ENCODE measurements at regions not wholly inside any gene's neighbourhood (a gene's known extent, or its start where the extent isn't known, plus 50 kb on each side); places are given as distances from the start of the nearest gene placed in this dataset.
"Not testable (repeated sequence)": the region's sequence is repeated elsewhere in the genome, so short reads cannot be mapped to it uniquely, and the experiment has no call there.

DNA sequence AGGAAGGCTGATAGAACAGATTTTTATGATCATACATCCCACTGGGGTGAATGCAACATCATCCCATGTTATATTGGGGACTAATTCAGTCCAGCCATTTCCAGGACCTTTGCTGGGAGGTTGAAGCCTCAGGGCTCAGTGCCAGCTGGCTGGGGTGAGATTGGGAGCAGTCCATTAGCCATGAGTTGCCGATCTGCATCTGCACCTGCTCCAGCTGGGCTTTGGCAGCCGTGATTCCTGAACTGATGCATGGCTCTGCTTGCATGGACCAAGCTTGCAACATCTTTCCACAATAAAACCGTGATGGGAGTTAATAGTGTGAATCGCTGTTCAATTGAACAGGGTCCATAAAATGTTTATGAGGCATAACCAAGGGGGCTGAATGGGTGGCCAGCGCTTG, 346.9 kb downstream of the TYW1 start:
- peaks cover 12% of the 10 kb centered on the region for H3K36me3 Mint-ChIP-seq (ENCODE audit: low read depth)
- H3K4me3 Mint-ChIP-seq, result no peak overlapping the region
- no peaks in the 10 kb centered on the region for H3K9me3 Mint-ChIP-seq
- no peaks in the 10 kb centered on the region for H3K27me3 Mint-ChIP-seq (ENCODE audit: low read depth)
- no peaks in the 10 kb centered on the region for H3K4me1 Mint-ChIP-seq (ENCODE audit: low read depth)
- no peak overlapping the region for H3K27ac Mint-ChIP-seq
- no peak for DNase-seq (ENCODE audit: low spot score)

DNA sequence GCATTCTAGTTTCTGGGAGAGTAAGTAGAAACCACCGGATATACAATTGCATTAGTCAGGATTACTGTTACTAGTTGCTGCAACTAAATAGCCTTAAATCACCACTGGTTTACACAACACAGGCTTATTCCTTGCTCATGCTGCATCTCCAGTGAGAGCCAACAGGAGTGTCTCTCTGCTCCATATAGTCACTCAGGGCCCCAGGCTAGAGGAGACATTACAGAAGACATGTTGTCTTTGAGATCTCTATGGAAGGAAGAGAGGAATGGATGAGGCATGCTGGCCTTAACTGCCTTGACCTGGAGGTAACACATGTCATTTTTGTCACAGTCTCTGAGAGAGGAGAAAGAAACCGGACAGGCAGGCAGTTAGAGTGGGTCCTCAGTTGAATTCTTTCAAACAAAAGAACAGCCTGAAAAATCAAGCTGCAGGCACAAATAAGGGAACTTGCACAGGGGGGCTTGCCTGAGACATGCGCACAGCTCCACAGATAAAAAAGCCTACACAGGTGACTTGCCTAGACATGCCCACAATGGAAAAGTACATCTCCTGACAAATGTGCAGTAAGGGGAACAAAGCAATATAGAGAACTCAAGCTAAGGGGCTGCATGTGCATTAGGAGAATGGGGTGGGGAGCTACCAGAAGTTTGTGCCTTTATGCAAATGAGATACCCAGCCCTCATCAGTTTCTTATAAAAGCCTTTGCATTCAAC, 348.0 kb downstream of the TYW1 start:
- no peak overlapping the region for H3K4me3 Mint-ChIP-seq
- H3K36me3 Mint-ChIP-seq (ENCODE audit: low read depth), result peaks cover 12% of the 10 kb centered on the region

DNA sequence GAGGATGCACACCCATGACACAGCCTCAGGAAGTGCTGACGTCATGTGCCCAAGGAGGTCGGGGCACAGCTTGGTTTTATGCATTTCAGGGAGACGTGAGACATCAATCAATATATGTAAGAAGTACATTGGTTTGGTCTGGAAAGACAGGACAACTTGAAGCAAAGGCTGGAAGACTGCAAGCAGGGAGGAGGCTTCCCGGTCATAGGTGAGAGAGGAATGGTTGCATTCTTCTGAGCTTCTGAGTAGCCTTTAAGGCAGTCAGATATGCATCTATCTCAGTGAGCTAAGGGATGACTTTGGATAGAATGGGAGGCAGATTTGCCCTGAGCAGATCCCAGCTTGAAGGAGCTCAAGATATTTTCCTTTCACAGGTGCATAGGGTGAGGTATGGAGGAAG, 349.5 kb downstream of the TYW1 start:
- H3K36me3 Mint-ChIP-seq (ENCODE audit: low read depth), result peaks cover 12% of the 10 kb centered on the region
- no peak for DNase-seq (ENCODE audit: low spot score)
- no peaks in the 10 kb centered on the region for H3K4me1 Mint-ChIP-seq (ENCODE audit: low read depth)
- H3K27me3 Mint-ChIP-seq (ENCODE audit: low read depth), result no peaks in the 10 kb centered on the region
- no peak overlapping the region for H3K4me3 Mint-ChIP-seq
- no peak overlapping the region for H3K27ac Mint-ChIP-seq
- no peaks in the 10 kb centered on the region for H3K9me3 Mint-ChIP-seq

More for the DNA sequence above, 348.0 kb downstream of the TYW1 start:
- DNase-seq (ENCODE audit: low spot score), result no peak
- Mint-ChIP-seq H3K27me3 (ENCODE audit: low read depth) (no peaks in the 10 kb centered on the region), H3K27ac (no peak overlapping the region), H3K9me3 (no peaks in the 10 kb centered on the region), H3K4me1 (ENCODE audit: low read depth) (no peaks in the 10 kb centered on the region)

DNA sequence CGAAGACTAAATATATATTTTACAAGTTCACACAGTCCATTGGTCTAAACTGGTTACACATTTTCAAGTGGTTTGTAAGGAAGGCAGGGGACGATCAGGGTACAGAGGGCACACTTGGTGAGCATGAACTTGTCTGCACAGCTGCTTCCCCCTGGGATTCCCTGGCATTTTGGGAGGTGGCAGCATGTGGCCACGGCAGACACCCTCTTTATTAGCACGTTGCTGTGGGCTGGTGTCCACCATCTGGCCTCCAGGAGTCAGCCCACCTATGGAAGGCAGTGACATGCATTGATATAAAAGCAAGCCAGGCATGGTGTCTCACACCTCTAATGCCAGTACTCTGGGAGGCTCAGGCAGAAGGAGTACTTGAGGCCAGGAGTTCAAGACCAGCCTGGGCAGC, 350.2 kb downstream of the TYW1 start:
- Mint-ChIP-seq H3K9me3 (no peaks in the 10 kb centered on the region), H3K4me1 (ENCODE audit: low read depth) (no peaks in the 10 kb centered on the region), H3K36me3 (ENCODE audit: low read depth) (peaks cover 12% of the 10 kb centered on the region), H3K27me3 (ENCODE audit: low read depth) (no peaks in the 10 kb centered on the region), H3K4me3 (no peak overlapping the region), H3K27ac (no peak overlapping the region)
- no peak for DNase-seq (ENCODE audit: low spot score)

DNA sequence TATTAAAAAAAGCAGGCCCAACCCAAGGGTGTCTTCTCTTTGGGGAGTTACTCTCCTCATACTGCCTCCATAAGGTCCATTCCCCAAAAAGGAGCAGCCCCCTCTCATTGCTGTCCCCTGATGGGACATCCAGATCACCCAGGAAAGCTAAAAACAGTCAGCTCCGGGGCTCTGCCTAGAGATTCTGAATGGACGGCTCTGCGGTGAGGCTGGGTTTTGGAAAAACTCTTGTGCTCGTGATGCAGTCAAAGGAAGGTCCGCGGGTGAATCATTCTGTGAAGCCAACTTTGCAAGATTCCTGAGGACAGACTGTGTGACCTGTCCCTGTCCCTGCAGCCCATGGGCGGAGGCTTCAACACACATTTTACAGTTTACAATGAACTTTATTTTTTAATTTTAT, 351.5 kb downstream of the TYW1 start:
- no peak for DNase-seq (ENCODE audit: low spot score)
- Mint-ChIP-seq H3K27ac (no peak overlapping the region), H3K9me3 (no peaks in the 10 kb centered on the region), H3K27me3 (ENCODE audit: low read depth) (no peaks in the 10 kb centered on the region), H3K36me3 (ENCODE audit: low read depth) (peaks cover 8% of the 10 kb centered on the region), H3K4me1 (ENCODE audit: low read depth) (no peaks in the 10 kb centered on the region), H3K4me3 (no peak overlapping the region)

DNA sequence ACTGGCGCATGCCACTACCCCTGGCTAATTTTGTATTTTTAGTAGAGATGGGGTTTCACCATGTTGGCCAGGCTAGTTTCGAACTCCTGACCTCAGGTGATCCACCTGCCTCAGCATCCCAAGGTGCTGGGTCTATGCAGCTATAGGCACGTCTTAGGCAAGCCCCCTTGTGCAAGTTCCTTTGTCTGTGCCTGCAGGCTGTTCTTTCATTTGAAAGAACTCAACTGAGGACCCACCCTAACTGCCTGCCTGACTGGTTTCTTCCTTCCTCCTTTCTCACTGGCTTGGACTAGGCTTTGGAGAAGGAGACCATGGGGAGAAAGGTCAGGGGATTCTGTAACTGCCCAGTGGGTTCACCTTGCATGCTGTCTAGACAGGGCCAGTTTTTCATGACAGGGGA, 361.0 kb downstream of the TYW1 start:
- peaks cover 13% of the 10 kb centered on the region for H3K9me3 Mint-ChIP-seq
- not testable (repeated sequence) for H3K36me3 Mint-ChIP-seq (ENCODE audit: low read depth); H3K27ac Mint-ChIP-seq; H3K4me3 Mint-ChIP-seq; H3K27me3 Mint-ChIP-seq (ENCODE audit: low read depth); H3K4me1 Mint-ChIP-seq (ENCODE audit: low read depth); DNase-seq (ENCODE audit: low spot score)

DNA sequence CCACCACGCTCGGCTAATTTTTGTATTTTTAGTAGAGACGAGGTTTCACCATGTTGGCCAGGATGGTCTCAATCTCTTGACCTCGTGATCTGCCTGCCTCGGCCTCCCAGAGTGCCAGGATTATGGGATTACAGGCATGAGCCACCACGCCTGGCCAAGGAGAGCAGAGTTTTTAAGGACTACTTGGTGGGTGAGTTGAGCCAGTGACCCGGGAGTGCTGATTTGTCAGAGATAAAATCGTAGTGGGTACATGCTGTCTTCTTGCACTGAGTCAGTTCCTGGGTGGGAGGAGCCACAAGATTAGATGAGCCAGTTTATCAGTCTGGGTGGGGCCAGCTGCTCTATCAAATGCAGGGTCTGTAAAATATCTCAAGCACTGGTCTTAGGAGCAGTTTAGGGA, 361.7 kb downstream of the TYW1 start:
- H3K4me3 Mint-ChIP-seq; H3K27me3 Mint-ChIP-seq (ENCODE audit: low read depth); DNase-seq (ENCODE audit: low spot score); H3K27ac Mint-ChIP-seq; H3K4me1 Mint-ChIP-seq (ENCODE audit: low read depth); H3K36me3 Mint-ChIP-seq (ENCODE audit: low read depth): not testable (repeated sequence)
- peaks cover 13% of the 10 kb centered on the region for H3K9me3 Mint-ChIP-seq

DNA sequence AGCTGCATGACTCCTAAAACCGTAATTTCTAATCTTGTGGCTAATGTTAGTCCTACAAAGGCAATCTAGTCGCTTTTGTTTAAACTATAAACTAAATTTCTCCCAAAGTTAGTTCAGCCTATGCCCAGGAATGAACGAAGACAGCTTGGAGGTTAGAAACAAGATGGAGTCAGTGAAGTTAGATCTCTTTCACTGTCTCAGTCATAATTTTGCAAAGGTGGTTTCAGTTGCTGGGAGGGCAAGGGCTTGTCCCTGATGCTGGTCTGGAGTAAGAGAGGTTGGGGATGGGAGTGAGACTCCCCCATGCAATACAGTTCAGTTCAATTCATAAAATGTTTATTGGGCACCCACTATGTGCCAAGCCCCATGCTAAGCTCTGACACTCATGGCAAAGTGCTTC, 362.1 kb downstream of the TYW1 start:
- DNase-seq (ENCODE audit: low spot score); H3K27ac Mint-ChIP-seq; H3K4me3 Mint-ChIP-seq; H3K36me3 Mint-ChIP-seq (ENCODE audit: low read depth); H3K4me1 Mint-ChIP-seq (ENCODE audit: low read depth); H3K27me3 Mint-ChIP-seq (ENCODE audit: low read depth): not testable (repeated sequence)
- H3K9me3 Mint-ChIP-seq, result peaks cover 13% of the 10 kb centered on the region

DNA sequence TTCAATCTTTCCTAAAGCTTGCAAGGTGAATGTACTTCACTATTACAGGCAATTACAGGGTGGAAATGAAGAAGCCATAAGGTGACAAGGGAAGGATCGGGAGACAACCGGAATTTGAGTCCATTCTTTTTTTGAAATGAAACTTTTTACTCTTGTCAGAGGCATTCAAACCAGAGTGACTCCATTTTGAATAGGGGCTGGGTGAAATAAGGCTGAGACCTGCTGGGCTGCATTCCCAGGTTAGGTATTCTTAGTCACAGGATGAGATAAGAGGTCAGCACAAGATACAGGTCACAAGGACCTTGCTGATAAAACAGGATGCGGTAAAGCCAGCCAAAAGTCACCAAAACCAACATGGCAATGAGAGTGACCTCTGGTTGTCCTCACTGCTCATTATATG, 363.3 kb downstream of the TYW1 start:
- Mint-ChIP-seq H3K9me3 (peaks cover 13% of the 10 kb centered on the region), H3K4me1 (ENCODE audit: low read depth) (no peaks in the 10 kb centered on the region), H3K27ac (no peak overlapping the region), H3K27me3 (ENCODE audit: low read depth) (no peaks in the 10 kb centered on the region), H3K36me3 (ENCODE audit: low read depth) (no peaks in the 10 kb centered on the region), H3K4me3 (no peak overlapping the region)
- DNase-seq (ENCODE audit: low spot score), result no peak

DNA sequence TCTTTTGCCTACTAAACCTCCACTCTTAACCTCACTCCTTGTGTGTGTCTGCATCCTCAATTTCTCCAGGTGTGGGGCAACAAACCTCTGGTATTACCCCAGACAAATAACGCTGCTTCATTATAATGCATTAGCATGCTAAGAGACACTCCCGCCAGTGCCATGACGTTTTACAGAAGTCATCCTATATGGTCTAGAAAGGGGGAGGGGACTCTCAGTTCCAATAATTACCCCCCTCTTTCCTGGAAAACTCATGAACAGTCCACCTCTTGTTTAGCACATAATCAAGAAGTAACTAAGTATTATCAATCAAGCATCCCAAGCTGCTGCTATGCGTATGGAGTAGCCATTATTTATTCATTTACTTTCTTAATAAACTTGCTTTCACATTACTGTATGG, 364.5 kb downstream of the TYW1 start:
- Mint-ChIP-seq H3K9me3 (peaks cover 13% of the 10 kb centered on the region), H3K4me1 (ENCODE audit: low read depth) (no peaks in the 10 kb centered on the region), H3K27ac (no peak overlapping the region), H3K36me3 (ENCODE audit: low read depth) (no peaks in the 10 kb centered on the region), H3K4me3 (no peak overlapping the region), H3K27me3 (ENCODE audit: low read depth) (no peaks in the 10 kb centered on the region)
- DNase-seq (ENCODE audit: low spot score), result no peak

DNA sequence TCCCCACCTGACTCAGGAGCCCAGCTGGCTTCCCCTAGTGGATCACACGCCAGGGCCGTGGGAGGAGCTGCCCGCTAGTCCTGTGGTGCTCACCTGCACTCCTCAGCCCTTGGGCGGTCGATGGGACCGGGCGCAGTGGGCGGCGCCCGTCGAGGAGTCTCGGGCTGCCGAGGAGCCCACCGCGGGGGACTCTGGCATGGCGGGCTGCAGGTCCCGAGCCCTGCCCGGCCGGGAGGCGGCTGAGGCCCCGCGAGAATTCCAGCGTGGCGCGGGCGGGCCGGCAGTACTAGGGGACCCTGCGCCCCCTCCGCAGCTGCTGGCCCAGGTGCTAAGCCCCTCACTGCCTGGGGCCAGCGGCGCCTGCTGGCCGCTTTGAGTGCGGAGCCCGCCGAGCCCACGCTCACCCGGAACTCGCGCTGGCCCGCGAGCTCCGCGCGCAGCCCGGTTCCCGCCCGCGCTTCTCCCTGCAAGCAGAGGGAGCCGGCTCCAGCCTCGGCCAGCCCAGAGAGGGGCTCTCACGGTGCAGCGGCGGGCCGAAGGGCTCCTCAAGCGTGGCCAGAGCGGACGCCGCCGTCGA, 367.9 kb downstream of the TYW1 start:
- no peak for DNase-seq (ENCODE audit: low spot score)
- Mint-ChIP-seq H3K27ac (no peak overlapping the region), H3K9me3 (no peaks in the 10 kb centered on the region)

DNA sequence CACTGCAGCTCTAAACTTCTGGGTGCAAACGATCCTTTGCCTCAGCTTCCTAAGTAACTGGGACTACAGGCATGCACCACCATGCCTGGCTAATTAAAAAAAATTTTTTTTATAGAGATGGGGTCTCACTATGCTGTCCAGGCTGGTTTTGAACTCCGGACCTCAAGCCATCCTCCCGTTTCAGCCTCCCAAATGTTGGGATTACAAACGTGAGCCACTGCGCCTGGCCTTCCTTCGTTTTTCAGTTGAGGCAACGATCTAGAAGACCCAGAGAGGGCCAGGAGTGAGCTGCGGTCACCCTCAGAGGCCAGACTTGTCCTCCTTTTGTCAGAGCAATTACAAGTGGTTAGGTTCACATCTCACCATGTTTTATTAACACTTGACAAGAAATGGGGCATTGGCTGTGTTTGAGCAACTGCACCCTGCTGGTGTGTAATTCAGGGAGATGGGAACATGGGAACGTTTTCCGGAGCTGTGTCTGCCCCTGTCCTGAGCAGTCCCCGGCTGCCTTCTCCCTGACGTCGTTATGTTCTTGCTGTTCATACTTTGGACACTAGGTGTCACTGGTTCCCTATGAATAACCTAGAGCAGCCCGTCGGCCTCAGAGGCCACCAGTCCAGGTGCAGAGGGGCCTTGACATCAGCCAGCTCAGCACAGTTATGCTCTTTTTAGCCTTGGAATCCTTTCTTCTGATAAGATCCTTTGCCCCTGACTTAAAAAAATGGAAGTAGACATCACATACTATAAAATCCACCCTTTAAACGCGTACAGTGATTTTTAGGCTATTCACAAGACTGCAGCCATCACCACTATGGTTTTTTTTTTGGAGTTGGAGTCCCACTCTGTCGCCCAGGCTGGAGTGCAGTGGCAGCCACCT, 375.0 kb downstream of the TYW1 start:
- no peaks in the 10 kb centered on the region for H3K36me3 Mint-ChIP-seq (ENCODE audit: low read depth)
- DNase-seq (ENCODE audit: low spot score), result peak; percentile 28

More for the DNA sequence above, 367.9 kb downstream of the TYW1 start:
- Mint-ChIP-seq H3K36me3 (ENCODE audit: low read depth) (no peaks in the 10 kb centered on the region), H3K4me1 (ENCODE audit: low read depth) (no peaks in the 10 kb centered on the region), H3K4me3 (no peak overlapping the region), H3K27me3 (ENCODE audit: low read depth) (no peaks in the 10 kb centered on the region)

DNA sequence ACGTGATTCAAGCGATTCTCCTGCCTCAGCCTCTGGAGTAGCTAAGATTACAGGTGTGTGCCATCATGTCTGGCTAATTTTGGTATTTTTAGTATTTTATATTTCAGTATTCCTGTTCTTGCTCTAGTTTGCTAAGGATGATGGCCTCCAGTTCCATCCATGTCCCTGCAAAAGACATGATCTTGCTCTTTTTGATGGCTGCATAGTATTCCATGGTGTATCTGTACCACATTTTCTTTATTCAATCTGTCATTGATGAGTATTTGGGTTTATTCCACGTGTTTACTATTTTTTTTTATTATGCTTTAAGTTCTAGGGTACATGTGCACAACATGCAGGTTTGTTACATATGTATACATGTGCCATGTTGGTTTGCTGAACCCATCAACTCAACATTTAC, 376.8 kb downstream of the TYW1 start:
- not testable (repeated sequence) for H3K27ac Mint-ChIP-seq; H3K4me3 Mint-ChIP-seq; H3K9me3 Mint-ChIP-seq; DNase-seq (ENCODE audit: low spot score); H3K27me3 Mint-ChIP-seq (ENCODE audit: low read depth); H3K36me3 Mint-ChIP-seq (ENCODE audit: low read depth); H3K4me1 Mint-ChIP-seq (ENCODE audit: low read depth)

More for the DNA sequence above, 375.0 kb downstream of the TYW1 start:
- H3K9me3 Mint-ChIP-seq, result no peaks in the 10 kb centered on the region
- no peaks in the 10 kb centered on the region for H3K4me1 Mint-ChIP-seq (ENCODE audit: low read depth)
- no peak overlapping the region for H3K4me3 Mint-ChIP-seq
- no peak overlapping the region for H3K27ac Mint-ChIP-seq
- H3K27me3 Mint-ChIP-seq (ENCODE audit: low read depth), result no peaks in the 10 kb centered on the region

DNA sequence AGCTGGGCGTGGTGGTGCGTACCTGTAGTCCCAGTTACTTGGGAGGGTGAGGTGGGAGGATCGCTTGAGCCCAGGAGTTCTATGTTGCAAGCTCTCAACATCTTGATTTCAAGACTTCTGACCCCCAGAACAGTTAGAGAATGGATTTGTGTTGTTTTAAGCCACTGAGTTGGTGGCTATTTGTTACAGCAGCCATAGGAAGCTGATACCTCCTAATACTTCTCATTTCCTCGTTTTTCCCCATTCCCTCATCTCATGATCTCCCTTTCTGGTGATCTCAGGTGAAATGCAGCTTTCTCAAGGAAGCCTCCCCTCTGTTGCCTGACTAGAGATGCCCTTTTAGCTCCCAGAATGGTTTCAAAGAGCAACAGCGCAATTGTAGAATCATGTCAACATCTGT, 378.8 kb downstream of the TYW1 start:
- no peak for DNase-seq (ENCODE audit: low spot score)
- Mint-ChIP-seq H3K27ac (no peak overlapping the region), H3K9me3 (peaks cover 4% of the 10 kb centered on the region), H3K36me3 (ENCODE audit: low read depth) (no peaks in the 10 kb centered on the region), H3K4me1 (ENCODE audit: low read depth) (no peaks in the 10 kb centered on the region), H3K4me3 (no peak overlapping the region), H3K27me3 (ENCODE audit: low read depth) (no peaks in the 10 kb centered on the region)
